Activated CD4-positive, alpha-beta T cell treated with anti-CD3 and anti-CD28 coated beads, Interleukin-2, Interleukin-6, amounts not matched to agents 100 ng/mL and 50 ng/mL, durations not matched to agents 16 hours and 8 hours (primary cell): ENCODE measurements at regions not wholly inside any gene's neighbourhood (a gene's known extent, or its start where the extent isn't known, plus 50 kb on each side); places are given as distances from the start of the nearest gene placed in this dataset.

Source experiments
- DNase-seq: peaks from one replicate; pipeline ENCODE4 v3.0.0-alpha.2; 2020

- DNase-seq, result no peak
These were observed 410.3 kb downstream of the PID1 start for GRCh38 chr2:228860601-228861285.

GRCh38 chr2:228853151-228853550 lies 417.9 kb downstream of the PID1 start:
- DNase-seq, result no peak

GRCh38 chr2:228848638-228849037 lies 422.4 kb downstream of the PID1 start:
- no peak for DNase-seq

- DNase-seq, result no peak
These were observed 423.4 kb downstream of the PID1 start for GRCh38 chr2:228847684-228848083.

GRCh38 chr2:228846161-228846560 lies 424.9 kb downstream of the PID1 start:
- no peak for DNase-seq

- no peak for DNase-seq
These were observed 425.7 kb downstream of the PID1 start for GRCh38 chr2:228845162-228845925.

GRCh38 chr2:228841877-228842276 lies 429.2 kb downstream of the PID1 start:
- DNase-seq, result no peak

- no peak for DNase-seq
These were observed 429.6 kb downstream of the PID1 start for GRCh38 chr2:228841475-228841874.

- DNase-seq, result no peak
These were observed 430.4 kb downstream of the PID1 start for GRCh38 chr2:228840743-228841114.

- no peak for DNase-seq
These were observed 430.9 kb downstream of the PID1 start for GRCh38 chr2:228840113-228840742.

GRCh38 chr2:228839421-228839876 lies 431.6 kb downstream of the PID1 start:
- no peak for DNase-seq

- DNase-seq, result no peak
These were observed 432.3 kb downstream of the PID1 start for GRCh38 chr2:228838819-228839218.

- no peak for DNase-seq
These were observed 442.7 kb downstream of the PID1 start for GRCh38 chr2:228828397-228828796.

- DNase-seq, result no peak
These were observed 443.9 kb downstream of the PID1 start for GRCh38 chr2:228827056-228827700.

GRCh38 chr2:228819701-228820100 lies 451.4 kb downstream of the PID1 start:
- DNase-seq, result no peak

GRCh38 chr2:228802181-228803071 lies 468.7 kb downstream of the PID1 start:
- DNase-seq, result no peak

- no peak for DNase-seq
These were observed 469.6 kb downstream of the PID1 start for GRCh38 chr2:228801451-228801850.

- DNase-seq, result no peak
These were observed 471.9 kb downstream of the PID1 start for GRCh38 chr2:228799208-228799588.

- no peak for DNase-seq
These were observed 472.5 kb downstream of the PID1 start for GRCh38 chr2:228798458-228799207.

GRCh38 chr2:228796386-228796785 lies 474.7 kb downstream of the PID1 start:
- no peak for DNase-seq

- DNase-seq, result no peak
These were observed 478.0 kb downstream of the PID1 start for GRCh38 chr2:228793116-228793515.

GRCh38 chr2:228786901-228787300 lies 484.2 kb downstream of the PID1 start:
- DNase-seq, result no peak
